GM12892 (cell line): ENCODE measurements at regions not wholly inside any gene's neighbourhood (a gene's known extent, or its start where the extent isn't known, plus 50 kb on each side); places are given as distances from the start of the nearest gene placed in this dataset.

Source experiments
- POLR2A ChIP-seq: IDR thresholded peaks from 2 replicates; pipeline ENCODE4 v1.6.1; 2011; ENCODE audit warnings: low read depth, low read length, control low read depth
- POLR2AphosphoS5 ChIP-seq: IDR thresholded peaks from 2 replicates; pipeline ENCODE4 v1.6.1; 2011; ENCODE audit warnings: low read depth, low read length, control low read depth
- TAF1 ChIP-seq: IDR thresholded peaks from 2 replicates; pipeline ENCODE4 v1.6.1; 2011; ENCODE audit warnings: low read depth, mild to moderate bottlenecking, control low read depth, low read length, borderline replicate concordance

DNA sequence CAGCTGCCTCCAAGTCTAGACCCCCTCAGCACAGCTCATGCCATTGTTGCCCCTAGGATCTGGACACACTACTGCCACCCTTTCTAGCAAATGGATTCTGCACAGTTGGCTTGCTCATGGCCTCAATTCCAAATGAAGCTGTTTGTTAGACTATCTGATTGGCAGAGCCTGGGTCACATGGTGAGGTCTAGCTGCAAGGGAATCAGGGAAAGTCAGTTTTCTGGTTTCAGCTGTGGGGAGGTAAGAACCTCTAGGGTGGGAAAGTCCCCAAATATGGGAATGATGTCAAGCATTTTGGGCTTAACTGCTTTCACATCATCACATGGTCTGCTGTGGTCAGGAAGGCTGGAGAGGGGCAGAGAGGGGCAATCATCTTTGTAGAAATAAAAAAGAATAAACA, 150.4 kb upstream of the ITGA6 start:
- TF ChIP-seq POLR2A (no peak), POLR2AphosphoS5 (no peak), TAF1 (no peak)
